SU-DHL-6 (cell line): ENCODE measurements at regions not wholly inside any gene's neighbourhood (a gene's known extent, or its start where the extent isn't known, plus 50 kb on each side); places are given as distances from the start of the nearest gene placed in this dataset.

ENCODE experiments used
- H2AFZ ChIP-seq: fragments of 200-600 bp; sonication (generic); 2 replicates; pipeline ENCODE4 v1.6.1; 2014; ENCODE audit warnings: low read depth, mild to moderate bottlenecking, moderate library complexity, mixed read lengths, antibody characterized with exemption, low read length; ENCODE audit not compliant: severe bottlenecking
- H3F3A ChIP-seq: fragments of 200-600 bp; shearing (Covaris generic); 2 replicates; pipeline ENCODE4 v1.6.0; 2016; ENCODE audit warnings: antibody characterized with exemption, mild to moderate bottlenecking; ENCODE audit not compliant: insufficient read depth
- H3K27ac ChIP-seq: fragments of 200-600 bp; sonication (generic); 2 replicates; pipeline ENCODE4 v1.5.1; 2016; ENCODE audit warnings: low read depth, mild to moderate bottlenecking, low read length, moderate library complexity, mixed read lengths
- H3K27me3 ChIP-seq: fragments of 200-600 bp; sonication (generic), shearing (Covaris generic); 2 replicates; pipeline ENCODE4 v1.6.0; 2014; ENCODE audit warnings: mild to moderate bottlenecking, low read length
- H3K36me3 ChIP-seq: fragments of 200-600 bp; sonication (generic); 2 replicates; pipeline ENCODE4 v1.6.1; 2014; ENCODE audit warnings: mild to moderate bottlenecking, low read length, mixed read lengths
- H3K4me2 ChIP-seq: fragments of 300-600, 200-600 bp; shearing (Covaris generic), sonication (generic); 2 replicates; pipeline ENCODE4 v1.6.0; 2014; ENCODE audit warnings: low read length, low read depth, mild to moderate bottlenecking; ENCODE audit not compliant: poor library complexity, severe bottlenecking
- H3K4me3 ChIP-seq: fragments of 200-600 bp; sonication (generic); 2 replicates; pipeline ENCODE4 v1.5.1; 2014; ENCODE audit warnings: antibody characterized with exemption, low read length, mild to moderate bottlenecking, mixed read lengths; ENCODE audit not compliant: insufficient read depth, poor library complexity, severe bottlenecking
- H3K79me2 ChIP-seq: fragments of 200-600 bp; sonication (generic); 2 replicates; pipeline ENCODE4 v1.6.1; 2014; ENCODE audit warnings: mild to moderate bottlenecking, low read length, moderate library complexity; ENCODE audit not compliant: insufficient read depth
- H3K9ac ChIP-seq: fragments of 200-600 bp; sonication (generic); 2 replicates; pipeline ENCODE4 v1.7.0; 2014; ENCODE audit warnings: mild to moderate bottlenecking, low read length
- H3K9me2 ChIP-seq: fragments of 200-600 bp; sonication (generic); replicated peaks from 2 replicates; pipeline ENCODE4 v1.6.1; 2014; ENCODE audit warnings: low read length; ENCODE audit not compliant: insufficient read depth
- H3K9me3 ChIP-seq: fragments of 200-600 bp; sonication (generic); 2 replicates; pipeline ENCODE4 v1.6.1; 2014; ENCODE audit warnings: low read length, mixed read lengths; ENCODE audit not compliant: insufficient read depth
- H4K20me1 ChIP-seq: fragments of 200-600 bp; sonication (generic); 2 replicates; pipeline ENCODE4 v1.6.1; 2014; ENCODE audit warnings: low read depth, mild to moderate bottlenecking, antibody characterized with exemption, low read length, moderate library complexity, mixed read lengths
- EZH2phosphoT487 ChIP-seq: fragments of 200-600 bp; sonication (generic), shearing (Covaris generic); conservative IDR thresholded peaks from 2 replicates; pipeline ENCODE4 v1.6.1; 2018; ENCODE audit warnings: mild to moderate bottlenecking, antibody characterized with exemption, low read length, moderate library complexity, mixed read lengths
- TF ChIP-seq, protein P1 (sequence below): fragments of 200-600 bp; sonication (generic); IDR thresholded peaks from one replicate; pipeline ENCODE4 v1.5.1; 2017; ENCODE audit warnings: antibody characterized with exemption, mild to moderate bottlenecking, low read length, moderate library complexity; ENCODE audit not compliant: insufficient read depth, poor library complexity, severe bottlenecking

DNA sequence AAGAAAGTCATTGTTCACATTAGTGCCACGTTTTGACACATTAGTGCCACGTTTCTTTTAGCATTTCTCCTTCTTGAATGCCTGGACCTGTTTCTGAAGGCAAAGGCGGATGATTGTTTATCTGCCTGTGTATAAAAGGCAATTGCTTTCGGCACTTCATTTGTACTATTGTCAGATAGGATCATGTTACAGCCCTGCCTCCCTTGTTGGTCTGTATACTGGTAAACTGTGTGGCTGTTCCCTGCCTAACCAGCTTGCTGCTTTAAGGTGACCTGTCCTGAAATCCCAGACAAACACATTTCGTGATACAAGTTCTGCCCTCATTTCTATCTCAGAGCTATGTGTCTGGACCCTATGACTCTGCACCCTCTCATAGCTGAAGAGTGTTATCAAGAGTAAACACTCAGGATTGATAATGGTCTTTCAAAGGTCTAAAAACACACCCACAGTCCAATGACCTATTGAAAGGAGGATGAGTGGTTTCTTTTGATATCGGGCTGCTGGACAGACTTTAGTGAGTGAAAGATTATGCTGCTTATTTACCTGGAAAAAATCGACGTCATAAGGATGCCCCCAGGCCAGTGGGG, 276.3 kb upstream of the MCTP2 start:
- no peaks in the 10 kb centered on the region for H3K27me3 ChIP-seq
- no peaks in the 10 kb centered on the region for H4K20me1 ChIP-seq
- no peaks in the 10 kb centered on the region for H3K9me2 ChIP-seq
- H3K4me3 ChIP-seq, result no peak overlapping the region
- no peaks in the 10 kb centered on the region for H3K36me3 ChIP-seq
- H3K9ac ChIP-seq, result no peak overlapping the region
- no peaks in the 10 kb centered on the region for H3K9me3 ChIP-seq
- no peak for TF ChIP-seq EZH2phosphoT487
- TF ChIP-seq, protein P1, sequence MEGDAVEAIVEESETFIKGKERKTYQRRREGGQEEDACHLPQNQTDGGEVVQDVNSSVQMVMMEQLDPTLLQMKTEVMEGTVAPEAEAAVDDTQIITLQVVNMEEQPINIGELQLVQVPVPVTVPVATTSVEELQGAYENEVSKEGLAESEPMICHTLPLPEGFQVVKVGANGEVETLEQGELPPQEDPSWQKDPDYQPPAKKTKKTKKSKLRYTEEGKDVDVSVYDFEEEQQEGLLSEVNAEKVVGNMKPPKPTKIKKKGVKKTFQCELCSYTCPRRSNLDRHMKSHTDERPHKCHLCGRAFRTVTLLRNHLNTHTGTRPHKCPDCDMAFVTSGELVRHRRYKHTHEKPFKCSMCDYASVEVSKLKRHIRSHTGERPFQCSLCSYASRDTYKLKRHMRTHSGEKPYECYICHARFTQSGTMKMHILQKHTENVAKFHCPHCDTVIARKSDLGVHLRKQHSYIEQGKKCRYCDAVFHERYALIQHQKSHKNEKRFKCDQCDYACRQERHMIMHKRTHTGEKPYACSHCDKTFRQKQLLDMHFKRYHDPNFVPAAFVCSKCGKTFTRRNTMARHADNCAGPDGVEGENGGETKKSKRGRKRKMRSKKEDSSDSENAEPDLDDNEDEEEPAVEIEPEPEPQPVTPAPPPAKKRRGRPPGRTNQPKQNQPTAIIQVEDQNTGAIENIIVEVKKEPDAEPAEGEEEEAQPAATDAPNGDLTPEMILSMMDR, result no peak
- H3K4me2 ChIP-seq, result no peak overlapping the region
- H3K27ac ChIP-seq, result no peak overlapping the region
- no peak overlapping the region for H2AFZ ChIP-seq
- H3F3A ChIP-seq, result no peaks in the 10 kb centered on the region
- no peaks in the 10 kb centered on the region for H3K79me2 ChIP-seq

- H3K36me3 ChIP-seq, result no peaks in the 10 kb centered on the region
- H3K9ac ChIP-seq, result no peak overlapping the region
- no peak for TF ChIP-seq EZH2phosphoT487
- TF ChIP-seq, protein P1, result no peak
- H3F3A ChIP-seq, result no peaks in the 10 kb centered on the region
- H3K4me2 ChIP-seq, result no peak overlapping the region
- H3K9me2 ChIP-seq, result no peaks in the 10 kb centered on the region
- H3K79me2 ChIP-seq, result no peaks in the 10 kb centered on the region
- H3K27me3 ChIP-seq, result no peaks in the 10 kb centered on the region
- no peak overlapping the region for H2AFZ ChIP-seq
- H3K9me3 ChIP-seq, result no peaks in the 10 kb centered on the region
- H4K20me1 ChIP-seq, result no peaks in the 10 kb centered on the region
- no peak overlapping the region for H3K27ac ChIP-seq
- no peak overlapping the region for H3K4me3 ChIP-seq
Measured at GRCh38 chr15:93948726-93949125, 282.6 kb upstream of the MCTP2 start.

- no peak overlapping the region for H3K4me3 ChIP-seq
- H3K4me2 ChIP-seq, result no peak overlapping the region
- no peak overlapping the region for H3K27ac ChIP-seq
- no peaks in the 10 kb centered on the region for H3K27me3 ChIP-seq
- H3K36me3 ChIP-seq, result no peaks in the 10 kb centered on the region
- H3K9me3 ChIP-seq, result no peaks in the 10 kb centered on the region
- H2AFZ ChIP-seq, result no peak overlapping the region
- H3K79me2 ChIP-seq, result no peaks in the 10 kb centered on the region
- H3K9ac ChIP-seq, result no peak overlapping the region
- H3F3A ChIP-seq, result no peaks in the 10 kb centered on the region
- H3K9me2 ChIP-seq, result no peaks in the 10 kb centered on the region
- no peaks in the 10 kb centered on the region for H4K20me1 ChIP-seq
- TF ChIP-seq EZH2phosphoT487, result no peak
- TF ChIP-seq, protein P1, result no peak
Measured at GRCh38 chr15:93943586-93943985, 287.8 kb upstream of the MCTP2 start.
